WERI-Rb-1 (cell line): ENCODE measurements at regions not wholly inside any gene's neighbourhood (a gene's known extent, or its start where the extent isn't known, plus 50 kb on each side); places are given as distances from the start of the nearest gene placed in this dataset.
"Not testable (repeated sequence)": the region's sequence is repeated elsewhere in the genome, so short reads cannot be mapped to it uniquely, and the experiment has no call there.

ENCODE experiments used
- DNase-seq: peaks from one replicate; pipeline ENCODE4 v3.0.0-alpha.2; 2020
- H3K27ac ChIP-seq: fragments of 250-450 bp; sonication (Bioruptor Pico); 2 replicates; pipeline ENCODE4 v1.5.1; 2020; ENCODE audit warnings: mild to moderate bottlenecking, moderate library complexity
- H3K27me3 ChIP-seq: fragments of 250-450 bp; sonication (Bioruptor Pico); 2 replicates; pipeline ENCODE4 v1.5.1; 2021; ENCODE audit warnings: mild to moderate bottlenecking, low read depth, moderate library complexity; ENCODE audit not compliant: insufficient read depth, severe bottlenecking
- H3K36me3 ChIP-seq: fragments of 250-450 bp; sonication (Bioruptor Pico); 2 replicates; pipeline ENCODE4 v1.5.1; 2020; ENCODE audit warnings: mild to moderate bottlenecking, moderate library complexity
- H3K4me3 ChIP-seq: 2 replicates; pipeline ENCODE4 v1.5.1; 2011; ENCODE audit warnings: low read depth, mild to moderate bottlenecking, control low read depth, low read length
- H3K9me3 ChIP-seq: fragments of 250-450 bp; sonication (Bioruptor Pico); 2 replicates; pipeline ENCODE4 v1.5.1; 2021; ENCODE audit warnings: mild to moderate bottlenecking, moderate library complexity; ENCODE audit not compliant: severe bottlenecking
- CTCF ChIP-seq: IDR thresholded peaks from 2 replicates; pipeline ENCODE4 v1.5.1; 2011; ENCODE audit warnings: low read depth, mild to moderate bottlenecking, control low read depth, inconsistent platforms, low read length

- no peak for DNase-seq
- Histone ChIP-seq H3K9me3 (no peaks in the 10 kb centered on the region), H3K4me3 (no peak overlapping the region), H3K27me3 (no peaks in the 10 kb centered on the region), H3K36me3 (no peaks in the 10 kb centered on the region), H3K27ac (no peak overlapping the region)
- TF ChIP-seq CTCF = no peak
These were observed 323.8 kb downstream of the QKI start for GRCh38 chr6:163738304-163738703.

GRCh38 chr6:163735076-163735475, 320.6 kb downstream of the QKI start:
- Histone ChIP-seq H3K27me3 (no peaks in the 10 kb centered on the region), H3K4me3 (no peak overlapping the region), H3K9me3 (no peaks in the 10 kb centered on the region), H3K36me3 (no peaks in the 10 kb centered on the region), H3K27ac (no peak overlapping the region)
- no peak for DNase-seq
- TF ChIP-seq CTCF = no peak

GRCh38 chr6:163733061-163733460, 318.5 kb downstream of the QKI start:
- H3K4me3 ChIP-seq = no peak overlapping the region
- H3K36me3 ChIP-seq = no peaks in the 10 kb centered on the region
- H3K9me3 ChIP-seq = no peaks in the 10 kb centered on the region
- H3K27ac ChIP-seq = no peak overlapping the region
- no peak for TF ChIP-seq CTCF
- no peaks in the 10 kb centered on the region for H3K27me3 ChIP-seq
- DNase-seq = no peak

DNA sequence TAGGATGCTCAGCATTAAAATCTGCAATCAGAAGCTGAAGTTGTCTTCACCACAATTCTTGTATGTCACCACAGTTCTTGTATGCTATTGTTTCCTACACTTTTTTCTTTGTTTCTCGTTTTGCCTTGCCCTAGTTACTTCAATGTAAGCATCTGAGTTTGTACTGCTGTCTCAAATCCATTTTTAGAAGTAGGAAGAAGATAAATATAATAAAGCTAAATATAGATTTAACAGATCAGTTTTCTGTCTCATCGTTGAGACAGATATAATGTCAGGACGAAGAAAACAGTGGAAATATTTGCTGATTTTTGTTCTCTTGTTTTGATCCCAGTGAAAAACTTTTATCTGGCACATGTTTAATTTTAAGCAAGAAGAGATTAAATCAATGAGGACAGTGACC, 318.0 kb downstream of the QKI start:
- Histone ChIP-seq H3K27ac (no peak overlapping the region), H3K27me3 (no peaks in the 10 kb centered on the region), H3K36me3 (no peaks in the 10 kb centered on the region), H3K4me3 (no peak overlapping the region), H3K9me3 (no peaks in the 10 kb centered on the region)
- DNase-seq = no peak
- no peak for TF ChIP-seq CTCF

DNA sequence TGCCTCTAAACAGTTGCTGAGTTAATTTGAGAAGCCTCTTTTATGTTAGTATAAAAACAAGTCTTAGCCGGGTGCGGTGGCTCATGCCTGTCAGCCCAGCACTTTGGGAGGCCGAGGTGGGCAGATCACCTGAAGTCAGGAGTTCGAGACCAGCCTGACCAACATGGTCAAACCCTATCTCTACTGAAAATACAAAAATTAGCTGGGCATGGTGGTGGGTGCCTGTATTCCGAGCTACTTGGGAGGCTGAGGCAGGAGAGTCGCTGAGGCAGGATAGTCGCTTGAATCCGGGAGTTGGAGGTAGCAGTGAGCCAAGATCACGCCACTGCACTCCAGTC, 317.5 kb downstream of the QKI start:
- not testable (repeated sequence) for H3K27ac ChIP-seq, DNase-seq, H3K4me3 ChIP-seq, H3K27me3 ChIP-seq, H3K36me3 ChIP-seq, H3K9me3 ChIP-seq

DNA sequence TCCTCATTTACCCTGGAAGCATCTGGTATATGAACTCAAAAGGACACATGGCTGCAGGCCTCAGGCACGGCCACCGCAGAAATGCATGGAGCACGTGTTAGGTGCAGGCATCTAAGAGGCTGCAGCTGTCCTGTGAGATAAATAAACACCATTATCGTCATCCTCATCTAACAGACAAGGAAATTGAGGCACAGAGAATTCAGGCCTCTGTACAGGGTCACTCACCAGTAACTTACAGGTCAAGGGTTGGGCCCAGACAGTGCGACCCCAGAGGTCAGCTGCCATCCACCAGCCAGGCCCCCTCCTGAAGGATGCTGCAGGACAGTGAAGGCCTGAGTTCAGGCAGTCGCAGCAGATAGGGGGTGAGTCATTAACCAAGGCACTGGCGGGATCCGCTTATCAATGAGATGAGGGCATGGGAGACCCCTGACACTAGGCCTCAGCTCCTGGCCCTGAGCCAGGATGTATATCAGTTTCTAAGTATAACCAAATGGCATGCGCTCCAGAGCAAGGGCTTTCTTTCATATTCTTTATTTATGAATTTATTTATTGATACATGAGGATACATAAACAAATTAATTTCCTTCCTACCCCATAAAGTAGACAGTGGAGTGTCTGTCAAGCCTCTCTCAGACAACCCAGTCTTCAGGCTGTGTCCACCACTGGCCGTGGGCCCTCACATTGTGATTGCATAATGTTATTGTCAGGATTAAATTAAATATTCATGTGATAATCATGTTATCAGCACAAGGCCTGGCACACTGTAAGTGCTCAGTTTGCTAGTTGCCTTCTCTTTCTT, 316.9 kb downstream of the QKI start:
- Histone ChIP-seq H3K27me3 (no peaks in the 10 kb centered on the region), H3K36me3 (no peaks in the 10 kb centered on the region), H3K27ac (no peak overlapping the region), H3K4me3 (no peak overlapping the region), H3K9me3 (no peaks in the 10 kb centered on the region)
- no peak for DNase-seq
- no peak for TF ChIP-seq CTCF
